HG02970 (cell line): ENCODE measurements at regions not wholly inside any gene's neighbourhood (a gene's known extent, or its start where the extent isn't known, plus 50 kb on each side); places are given as distances from the start of the nearest gene placed in this dataset.
"Not testable (repeated sequence)": the region's sequence is repeated elsewhere in the genome, so short reads cannot be mapped to it uniquely, and the experiment has no call there.

Experiments used
- ATAC-seq: cut with Tn5 transposase; IDR thresholded peaks from one replicate; pipeline ENCODE4 v1.9.1; 2021; ENCODE audit warnings: mild to moderate bottlenecking, moderate library complexity, moderate number of reproducible peaks; ENCODE audit not compliant: unreplicated experiment, low FRiP score

GRCh38 chr6:103722683-103723082, 1137.0 kb downstream of the HACE1 start:
- no peak for ATAC-seq

GRCh38 chr6:103721923-103722322, 1137.8 kb downstream of the HACE1 start:
- ATAC-seq, result no peak

- ATAC-seq, result no peak
Measured at GRCh38 chr6:103720393-103720792, 1139.3 kb downstream of the HACE1 start.

GRCh38 chr6:103719545-103719944, 1140.2 kb downstream of the HACE1 start:
- ATAC-seq, result no peak

GRCh38 chr6:103715269-103715668, 1144.5 kb downstream of the HACE1 start:
- no peak for ATAC-seq

- ATAC-seq, result not testable (repeated sequence)
Measured at GRCh38 chr6:103709236-103709635, 1150.5 kb downstream of the HACE1 start.

GRCh38 chr6:103707596-103708325, 1152.0 kb downstream of the HACE1 start:
- ATAC-seq, result no peak

- no peak for ATAC-seq
Measured at GRCh38 chr6:103699769-103700168, 1160.0 kb downstream of the HACE1 start.

- no peak for ATAC-seq
Measured at GRCh38 chr6:103687430-103687829, 1172.3 kb downstream of the HACE1 start.

- ATAC-seq, result no peak
Measured at GRCh38 chr6:103680116-103680515, 1179.6 kb downstream of the HACE1 start.

- no peak for ATAC-seq
Measured at GRCh38 chr6:103677290-103677689, 1182.4 kb downstream of the HACE1 start.

GRCh38 chr6:103675807-103676406, 1183.8 kb downstream of the HACE1 start:
- ATAC-seq, result no peak

GRCh38 chr6:103674790-103675189, 1184.9 kb downstream of the HACE1 start:
- no peak for ATAC-seq

- ATAC-seq, result no peak
Measured at GRCh38 chr6:103672169-103672568, 1187.5 kb downstream of the HACE1 start.

- no peak for ATAC-seq
Measured at GRCh38 chr6:103629613-103630012, 1230.1 kb downstream of the HACE1 start.

GRCh38 chr6:103617642-103618041, 1242.1 kb downstream of the HACE1 start:
- no peak for ATAC-seq

- ATAC-seq, result no peak
Measured at GRCh38 chr6:103587722-103588121, 1272.0 kb downstream of the HACE1 start.

GRCh38 chr6:103578115-103578514, 1281.6 kb downstream of the HACE1 start:
- no peak for ATAC-seq

- no peak for ATAC-seq
Measured at GRCh38 chr6:103570431-103570830, 1289.3 kb downstream of the HACE1 start.

- ATAC-seq, result no peak
Measured at GRCh38 chr6:103554911-103555310, 1304.8 kb downstream of the HACE1 start.

- ATAC-seq, result no peak
Measured at GRCh38 chr6:103538381-103538780, 1321.3 kb downstream of the HACE1 start.

- no peak for ATAC-seq
Measured at GRCh38 chr6:103534814-103535213, 1324.9 kb downstream of the HACE1 start.
